Amygdala (tissue), 56 donors: ENCODE measurements at regions not wholly inside any gene's neighbourhood (a gene's known extent, or its start where the extent isn't known, plus 50 kb on each side); places are given as distances from the start of the nearest gene placed in this dataset.
"Not testable (repeated sequence)": the region's sequence is repeated elsewhere in the genome, so short reads cannot be mapped to it uniquely, and the experiment has no call there.

Source experiments
- DNase-seq, 56 donors: peaks; one replicate each; lab custom pipeline; 2025; lab: John Stamatoyannopoulos, UW

- no peak for DNase-seq
Measured at GRCh38 chr10:9285690-9286089, 1231.2 kb downstream of the GATA3 start.

GRCh38 chr10:9289811-9290210 is 1235.3 kb downstream of the GATA3 start:
- DNase-seq = no peak

GRCh38 chr10:9291081-9291480 is 1236.6 kb downstream of the GATA3 start:
- DNase-seq = no peak

- no peak for DNase-seq
Measured at GRCh38 chr10:9294132-9294663, 1239.7 kb downstream of the GATA3 start.

GRCh38 chr10:9294865-9295264 is 1240.4 kb downstream of the GATA3 start:
- DNase-seq = no peak

- DNase-seq = no peak
Measured at GRCh38 chr10:9296190-9296589, 1241.7 kb downstream of the GATA3 start.

GRCh38 chr10:9297580-9297979 is 1243.1 kb downstream of the GATA3 start:
- DNase-seq = no peak

GRCh38 chr10:9299966-9300365 is 1245.5 kb downstream of the GATA3 start:
- peak in 2 of 56 donors; percentile 5 to 8 for DNase-seq

- no peak for DNase-seq
Measured at GRCh38 chr10:9301148-9301547, 1246.7 kb downstream of the GATA3 start.

- DNase-seq = no peak
Measured at GRCh38 chr10:9301554-9301953, 1247.1 kb downstream of the GATA3 start.

GRCh38 chr10:9302140-9302746 is 1247.8 kb downstream of the GATA3 start:
- peak in 2 of 56 donors; percentile 23 to 32 for DNase-seq

- no peak for DNase-seq
Measured at GRCh38 chr10:9305018-9305655, 1250.6 kb downstream of the GATA3 start.

- no peak for DNase-seq
Measured at GRCh38 chr10:9311702-9312499, 1257.4 kb downstream of the GATA3 start.

- no peak for DNase-seq
Measured at GRCh38 chr10:9315292-9315691, 1260.8 kb downstream of the GATA3 start.

GRCh38 chr10:9331583-9332008 is 1277.1 kb downstream of the GATA3 start:
- DNase-seq = no peak

GRCh38 chr10:9334270-9334669 is 1279.8 kb downstream of the GATA3 start:
- DNase-seq = no peak

- DNase-seq = no peak
Measured at GRCh38 chr10:9339716-9340115, 1285.2 kb downstream of the GATA3 start.

GRCh38 chr10:9342885-9343570 is 1288.5 kb downstream of the GATA3 start:
- DNase-seq = peak in 6 of 56 donors; percentile 1 to 14 (median 4)

GRCh38 chr10:9347933-9348332 is 1293.4 kb downstream of the GATA3 start:
- DNase-seq = not testable (repeated sequence)

- DNase-seq = no peak
Measured at GRCh38 chr10:9357471-9357870, 1303.0 kb downstream of the GATA3 start.

- no peak for DNase-seq
Measured at GRCh38 chr10:9362721-9363120, 1308.2 kb downstream of the GATA3 start.
